Coronary artery (tissue), 2 donors: ENCODE measurements at regions not wholly inside any gene's neighbourhood (a gene's known extent, or its start where the extent isn't known, plus 50 kb on each side); places are given as distances from the start of the nearest gene placed in this dataset.

Experiments
- DNase-seq: peaks from one replicate; pipeline ENCODE4 v3.0.0-alpha.2; 2017; ENCODE audit warnings: low spot score
- H3K27ac ChIP-seq, 2 donors: fragments of 200-600 bp; sonication (generic); one replicate each; pipeline ENCODE4 v1.5.1; 2016 to 2019
- H3K4me3 ChIP-seq: fragments of 200-600 bp; sonication (generic); 2 replicates; pipeline ENCODE4 v1.5.1; 2016; ENCODE audit warnings: mild to moderate bottlenecking, moderate library complexity
- TF ChIP-seq, protein P1 (sequence below): fragments of 200-600 bp; sonication (generic); IDR thresholded peaks from one replicate; pipeline ENCODE4 v1.5.1; 2019; ENCODE audit warnings: antibody characterized with exemption

DNA sequence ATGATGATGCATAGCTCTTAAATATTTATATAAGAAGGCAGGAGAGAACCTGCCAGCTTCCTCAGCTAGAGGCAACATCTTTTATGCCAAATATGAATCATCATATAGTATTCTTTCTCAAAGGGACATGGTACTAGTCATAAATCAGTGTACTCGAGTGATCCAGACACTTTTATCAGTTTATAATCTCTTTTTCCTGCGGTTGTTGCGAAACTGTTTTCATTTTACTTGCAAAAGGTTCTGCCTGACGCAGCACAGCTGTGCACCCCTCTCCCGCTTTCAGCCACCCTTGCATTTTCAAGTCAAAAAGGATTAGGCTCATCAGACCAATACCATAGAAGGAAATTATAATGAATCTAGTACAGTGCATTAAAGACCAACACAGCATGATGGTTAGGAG is 332.3 kb upstream of the PRKCQ start:
- Histone ChIP-seq H3K27ac (no peak overlapping the region), H3K4me3 (no peak overlapping the region)
- TF ChIP-seq, protein P1, sequence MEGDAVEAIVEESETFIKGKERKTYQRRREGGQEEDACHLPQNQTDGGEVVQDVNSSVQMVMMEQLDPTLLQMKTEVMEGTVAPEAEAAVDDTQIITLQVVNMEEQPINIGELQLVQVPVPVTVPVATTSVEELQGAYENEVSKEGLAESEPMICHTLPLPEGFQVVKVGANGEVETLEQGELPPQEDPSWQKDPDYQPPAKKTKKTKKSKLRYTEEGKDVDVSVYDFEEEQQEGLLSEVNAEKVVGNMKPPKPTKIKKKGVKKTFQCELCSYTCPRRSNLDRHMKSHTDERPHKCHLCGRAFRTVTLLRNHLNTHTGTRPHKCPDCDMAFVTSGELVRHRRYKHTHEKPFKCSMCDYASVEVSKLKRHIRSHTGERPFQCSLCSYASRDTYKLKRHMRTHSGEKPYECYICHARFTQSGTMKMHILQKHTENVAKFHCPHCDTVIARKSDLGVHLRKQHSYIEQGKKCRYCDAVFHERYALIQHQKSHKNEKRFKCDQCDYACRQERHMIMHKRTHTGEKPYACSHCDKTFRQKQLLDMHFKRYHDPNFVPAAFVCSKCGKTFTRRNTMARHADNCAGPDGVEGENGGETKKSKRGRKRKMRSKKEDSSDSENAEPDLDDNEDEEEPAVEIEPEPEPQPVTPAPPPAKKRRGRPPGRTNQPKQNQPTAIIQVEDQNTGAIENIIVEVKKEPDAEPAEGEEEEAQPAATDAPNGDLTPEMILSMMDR = no peak
- no peak for DNase-seq

GRCh38 chr10:6912021-6912420 is 331.9 kb upstream of the PRKCQ start:
- no peak overlapping the region for H3K27ac ChIP-seq

GRCh38 chr10:6909905-6910560 is 330.0 kb upstream of the PRKCQ start:
- Histone ChIP-seq H3K27ac (no peak overlapping the region), H3K4me3 (no peak overlapping the region)
- DNase-seq = no peak
- TF ChIP-seq, protein P1 = no peak

More at GRCh38 chr10:6912021-6912420, 331.9 kb upstream of the PRKCQ start:
- no peak for DNase-seq
- TF ChIP-seq, protein P1 = no peak
- no peak overlapping the region for H3K4me3 ChIP-seq

DNA sequence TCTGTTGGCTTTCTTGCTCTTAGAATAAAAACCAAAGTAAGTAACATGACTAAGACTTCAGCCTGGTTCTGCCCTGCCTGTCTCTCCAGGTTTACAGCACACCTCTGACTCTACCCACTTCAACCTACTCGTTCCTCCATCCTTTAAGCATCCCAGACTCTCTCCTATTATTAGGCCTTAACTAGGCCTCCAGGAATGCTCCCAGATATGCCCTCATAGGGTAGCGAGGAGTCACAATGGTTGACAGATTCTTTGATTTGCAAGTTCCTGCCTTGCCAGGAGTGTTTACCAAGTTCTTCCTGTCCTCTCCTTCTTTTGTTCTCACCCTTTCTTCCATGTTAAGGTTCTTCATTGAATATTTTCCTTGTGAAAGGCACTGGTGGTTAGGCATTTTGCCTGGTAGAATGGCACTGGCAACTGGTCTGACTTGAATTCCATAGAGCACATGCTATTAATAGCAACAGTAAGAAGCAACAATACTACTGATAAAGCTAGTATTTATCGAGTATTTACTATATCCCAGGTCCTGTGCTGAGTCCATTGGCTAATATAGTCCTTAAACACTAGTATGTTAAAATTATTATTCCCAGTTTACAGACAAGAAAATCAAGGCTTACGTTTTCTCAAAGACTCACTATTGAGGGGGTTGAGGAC is 327.9 kb upstream of the PRKCQ start:
- H3K4me3 ChIP-seq = no peak overlapping the region

DNA sequence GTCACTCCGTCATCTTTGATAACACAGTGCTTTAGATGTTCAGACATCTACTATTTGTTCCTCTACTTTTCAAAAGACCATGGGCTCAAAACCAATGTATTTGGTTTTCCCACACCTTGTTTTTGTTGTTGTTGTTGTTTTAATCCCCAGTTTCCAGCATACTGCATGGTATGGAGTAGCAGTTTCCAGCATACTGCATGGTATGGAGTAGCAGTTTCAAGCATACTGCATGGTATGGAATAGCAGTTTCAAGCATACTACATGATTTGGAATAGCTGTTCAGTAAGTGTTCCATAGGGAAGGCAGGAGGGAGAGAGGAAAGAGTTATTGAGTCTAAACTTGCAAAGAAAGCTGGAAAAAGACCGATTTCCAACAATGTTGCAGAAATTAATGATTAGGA is 314.3 kb upstream of the PRKCQ start:
- no peak for DNase-seq
- no peak overlapping the region for H3K27ac ChIP-seq
- H3K4me3 ChIP-seq = no peak overlapping the region
- TF ChIP-seq, protein P1 = no peak

More for the DNA sequence above, 327.9 kb upstream of the PRKCQ start:
- no peak for DNase-seq
- TF ChIP-seq, protein P1 = no peak
- H3K27ac ChIP-seq = no peak overlapping the region

DNA sequence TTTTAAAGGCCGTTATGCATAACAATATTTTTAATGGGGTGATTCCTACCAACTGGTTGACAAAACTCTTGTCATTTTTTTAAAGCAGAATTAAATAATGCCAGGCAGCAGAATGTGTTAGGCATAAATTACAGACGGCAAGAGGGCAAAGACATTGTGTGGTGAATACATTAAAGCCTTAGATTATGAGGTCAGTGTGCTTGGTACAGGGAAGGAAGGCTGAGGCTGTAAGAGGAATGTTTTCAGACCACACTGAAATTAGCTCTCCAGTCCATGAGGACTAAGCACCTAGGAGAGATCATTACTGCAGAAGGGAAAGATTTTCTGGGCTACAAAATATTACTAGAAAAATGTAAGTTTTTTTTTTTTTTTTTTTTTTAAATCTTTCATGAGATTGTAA is 312.8 kb upstream of the PRKCQ start:
- H3K27ac ChIP-seq = no peak overlapping the region
- TF ChIP-seq, protein P1 = no peak

DNA sequence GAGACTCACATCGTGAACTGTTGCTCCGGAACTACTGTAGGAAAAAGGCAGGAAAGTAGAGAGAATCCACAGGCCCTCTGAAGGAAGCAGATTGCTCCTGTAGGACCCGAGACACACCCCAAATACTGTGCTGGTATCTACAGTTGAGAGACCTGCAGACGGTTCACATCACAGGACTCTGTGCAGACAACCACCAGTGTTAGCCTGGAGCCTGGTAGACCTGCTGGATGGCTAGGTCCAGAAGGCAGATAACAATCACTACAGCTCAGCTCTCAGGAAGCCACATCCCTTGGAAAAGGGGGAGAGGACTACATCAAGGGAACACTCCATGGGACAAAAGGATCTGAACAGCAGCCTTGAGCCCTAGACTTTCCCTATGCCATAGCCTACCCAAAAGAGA is 311.8 kb upstream of the PRKCQ start:
- TF ChIP-seq, protein P1 = no peak
- no peak for DNase-seq
- H3K4me3 ChIP-seq = no peak overlapping the region
- H3K27ac ChIP-seq = no peak overlapping the region

More for the DNA sequence above, 312.8 kb upstream of the PRKCQ start:
- DNase-seq = no peak
- no peak overlapping the region for H3K4me3 ChIP-seq
